ENCODE measurements at regions not wholly inside any gene's neighbourhood (a gene's known extent, or its start where the extent isn't known, plus 50 kb on each side); places are given as distances from the start of the nearest gene placed in this dataset.

DNA sequence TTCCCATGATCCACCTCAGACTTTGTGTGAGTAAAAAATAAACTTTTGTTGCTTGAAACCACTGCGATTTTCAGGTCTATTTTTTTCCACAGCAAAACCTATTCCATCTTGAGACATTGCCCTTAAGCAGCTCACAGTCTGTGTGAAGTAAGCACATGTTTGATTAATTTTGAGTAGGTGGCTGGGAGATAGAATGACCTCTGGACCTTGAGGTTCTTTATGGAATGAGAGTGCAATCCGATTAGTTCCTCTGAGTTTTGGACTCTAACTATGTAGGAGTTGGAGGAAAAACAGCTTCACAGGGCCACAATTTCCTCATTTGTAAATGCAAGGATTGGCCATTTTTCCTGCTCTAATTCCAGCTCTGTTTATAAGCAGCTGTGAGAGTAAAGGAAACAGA, 234.1 kb upstream of the IGFBP7 start:
- H3K18ac ChIP-seq (ENCODE audit: insufficient read length, low read depth, low read length) = no peak overlapping the region
- H3K27me3 Mint-ChIP-seq (ENCODE audit: low read depth) = peaks cover 3% of the 10 kb centered on the region; the same call in 1 of the 2 replicates

More for the DNA sequence above, 234.1 kb upstream of the IGFBP7 start:
- no peak overlapping the region for H3K27ac ChIP-seq (ENCODE audit: insufficient read length, low read depth, low read length)
- H2BK120ac ChIP-seq (ENCODE audit: low read depth, low read length, poor library complexity, severe bottlenecking) = no peak overlapping the region
- no peak overlapping the region for H4K5ac ChIP-seq (ENCODE audit: insufficient read length, low read depth, low read length)
- DNase-seq = no peak
- H3K4me2 ChIP-seq (ENCODE audit: insufficient read depth, insufficient read length, low read length) = no peak overlapping the region
- H3K56ac ChIP-seq (ENCODE audit: insufficient read length, low read depth, low read length) = no peak overlapping the region
- peaks cover 0 to 2% (median 2%) of the 10 kb centered on the region in 3 experiments; a peak in 1 of 7 replicates for H3K36me3 Mint-ChIP-seq (ENCODE audit: insufficient read depth in 1 of 3, low read depth in 3 of 3)
- peaks cover 30 to 32% of the 10 kb centered on the region in 2 experiments for H3K4me1 Mint-ChIP-seq
- no peaks in the 10 kb centered on the region for H3K27me3 ChIP-seq (ENCODE audit: insufficient read depth, low read length)
- no peak overlapping the region for H2BK5ac ChIP-seq (ENCODE audit: insufficient read length, low read length)
- no peak overlapping the region for H2AFZ ChIP-seq (ENCODE audit: low read length)
- H3K14ac ChIP-seq (ENCODE audit: insufficient read depth, low read length) = no peak overlapping the region
- H3K23ac ChIP-seq (ENCODE audit: insufficient read length, low read depth, low read length) = no peak overlapping the region
- H3T11ph ChIP-seq (ENCODE audit: low read length) = no peak overlapping the region
- H3K79me2 ChIP-seq (ENCODE audit: insufficient read depth, low read length) = no peaks in the 10 kb centered on the region
- H2BK20ac ChIP-seq (ENCODE audit: low read depth, low read length, poor library complexity, severe bottlenecking) = no peak overlapping the region
- TF ChIP-seq, protein P1, sequence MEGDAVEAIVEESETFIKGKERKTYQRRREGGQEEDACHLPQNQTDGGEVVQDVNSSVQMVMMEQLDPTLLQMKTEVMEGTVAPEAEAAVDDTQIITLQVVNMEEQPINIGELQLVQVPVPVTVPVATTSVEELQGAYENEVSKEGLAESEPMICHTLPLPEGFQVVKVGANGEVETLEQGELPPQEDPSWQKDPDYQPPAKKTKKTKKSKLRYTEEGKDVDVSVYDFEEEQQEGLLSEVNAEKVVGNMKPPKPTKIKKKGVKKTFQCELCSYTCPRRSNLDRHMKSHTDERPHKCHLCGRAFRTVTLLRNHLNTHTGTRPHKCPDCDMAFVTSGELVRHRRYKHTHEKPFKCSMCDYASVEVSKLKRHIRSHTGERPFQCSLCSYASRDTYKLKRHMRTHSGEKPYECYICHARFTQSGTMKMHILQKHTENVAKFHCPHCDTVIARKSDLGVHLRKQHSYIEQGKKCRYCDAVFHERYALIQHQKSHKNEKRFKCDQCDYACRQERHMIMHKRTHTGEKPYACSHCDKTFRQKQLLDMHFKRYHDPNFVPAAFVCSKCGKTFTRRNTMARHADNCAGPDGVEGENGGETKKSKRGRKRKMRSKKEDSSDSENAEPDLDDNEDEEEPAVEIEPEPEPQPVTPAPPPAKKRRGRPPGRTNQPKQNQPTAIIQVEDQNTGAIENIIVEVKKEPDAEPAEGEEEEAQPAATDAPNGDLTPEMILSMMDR (conservative IDR thresholded peaks at IDR 0.05) = no peak
- H3K27ac Mint-ChIP-seq = no peak overlapping the region
- no peaks in the 10 kb centered on the region for H4K20me1 ChIP-seq (ENCODE audit: control insufficient read depth, insufficient read depth, insufficient read length)
- H4K91ac ChIP-seq (ENCODE audit: insufficient read length, low read depth, low read length) = no peak overlapping the region
- H2BK15ac ChIP-seq (ENCODE audit: low read depth, low read length) = no peak overlapping the region
- no peaks in the 10 kb centered on the region for H3K23me2 ChIP-seq (ENCODE audit: insufficient read length, low read depth, low read length, poor library complexity, severe bottlenecking)
- H3K79me1 ChIP-seq (ENCODE audit: insufficient read depth, low read depth, low read length, poor library complexity, severe bottlenecking) = no peaks in the 10 kb centered on the region
- H3K9ac ChIP-seq (ENCODE audit: extremely low read depth, insufficient read length, low read length) = no peak overlapping the region
- H2BK12ac ChIP-seq (ENCODE audit: insufficient read length, low read depth, low read length) = no peak overlapping the region
- H3K4me1 ChIP-seq (ENCODE audit: insufficient read depth, low read length) = peaks cover 5% of the 10 kb centered on the region; the same call in 1 of the 2 replicates
- no peak overlapping the region for H3K4me3 Mint-ChIP-seq
- no peak overlapping the region for H3K4ac ChIP-seq (ENCODE audit: low read depth, low read length)
- no peak overlapping the region for H2AK5ac ChIP-seq (ENCODE audit: insufficient read length, low read length)
- no peak overlapping the region for H4K8ac ChIP-seq (replicated peaks; ENCODE audit: insufficient read length, low read depth, low read length)
- no peaks in the 10 kb centered on the region for H3K9me3 ChIP-seq (ENCODE audit: control insufficient read depth, low read depth, low read length)
- H3K9me3 Mint-ChIP-seq = peaks cover 0 to 2% of the 10 kb centered on the region in 2 experiments; a peak in 1 of 5 replicates
- no CpG with 5 or more reads among the region's 2 CpGs for WGBS (ENCODE audit: extremely low coverage, insufficient read length, low lambda C conversion rate)
